Urothelium cell line (cell line): ENCODE measurements at regions not wholly inside any gene's neighbourhood (a gene's known extent, or its start where the extent isn't known, plus 50 kb on each side); places are given as distances from the start of the nearest gene placed in this dataset.

Experiments
- DNase-seq: peaks from one replicate; pipeline ENCODE4 v3.0.0; 2011; ENCODE audit warnings: low spot score, mixed read lengths
- FAIRE-seq: peaks from 2 replicates; lab custom pipeline; 2011; peaks lifted over from hg19 to GRCh38; lab: Jason Lieb, UNC

DNA sequence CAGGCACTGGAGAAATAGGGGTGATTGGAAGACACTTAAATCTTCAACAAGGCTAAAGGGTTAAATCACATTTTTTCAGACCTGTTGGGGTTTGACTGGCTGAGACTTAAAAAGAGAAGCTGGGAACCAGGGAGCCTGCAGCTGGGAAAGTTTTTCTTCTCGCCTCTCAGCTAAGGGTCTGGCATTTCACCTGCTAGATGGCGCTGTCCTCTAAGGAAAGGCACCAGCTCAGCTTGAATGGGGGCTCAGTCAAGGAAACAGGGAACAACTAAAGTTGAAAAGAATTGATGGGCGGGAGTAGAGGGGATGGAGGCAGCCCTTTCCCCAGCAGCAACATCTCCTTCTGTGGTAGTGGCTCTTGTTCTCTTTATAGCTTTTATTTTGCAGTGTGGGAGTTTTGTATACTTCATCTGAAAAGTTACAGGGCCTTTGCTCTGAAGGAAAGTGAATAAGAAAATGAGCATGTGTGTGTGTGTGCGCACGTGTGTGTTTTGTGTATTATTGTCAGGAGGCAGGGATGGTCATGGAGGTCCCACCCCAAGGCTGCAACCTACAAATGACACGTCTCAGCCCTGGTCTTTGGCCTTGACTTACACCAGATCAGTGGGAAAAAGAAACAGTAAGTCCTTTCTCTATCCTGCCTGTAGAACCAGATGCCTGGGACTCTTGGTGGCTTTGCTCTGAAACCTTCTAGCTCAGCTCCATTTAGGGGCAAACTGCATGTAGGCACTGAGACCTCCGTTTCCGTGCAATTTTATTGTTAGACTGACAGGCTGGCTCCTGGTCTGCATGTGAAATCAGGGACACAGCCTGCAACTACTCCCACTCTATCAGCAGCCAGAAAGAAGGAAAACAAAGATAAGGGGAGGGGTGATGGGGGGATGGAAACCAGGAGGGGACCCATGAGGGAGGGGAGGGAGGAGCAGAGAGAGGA, 316.2 kb upstream of the CLINT1 start:
- DNase-seq = peak; percentile 78
- no peak for FAIRE-seq

DNA sequence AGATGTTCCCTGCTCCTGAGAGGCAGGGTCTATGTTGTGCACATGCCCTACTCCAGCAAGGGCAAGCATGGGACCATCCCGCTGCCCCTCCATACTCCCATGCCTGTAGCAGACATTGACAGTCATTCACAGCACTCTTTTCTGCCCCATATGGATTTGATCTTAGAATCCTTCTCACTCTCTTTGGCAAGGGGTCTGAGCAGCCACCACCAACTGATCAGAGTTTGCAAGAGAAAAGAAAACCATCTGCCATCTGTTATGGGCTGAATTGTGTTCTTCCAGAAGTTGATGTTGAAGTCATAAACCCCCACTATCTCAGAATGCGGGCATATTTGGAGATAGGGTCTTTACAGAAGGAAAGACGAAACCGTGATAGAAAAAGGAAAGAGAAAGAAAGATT, 315.1 kb upstream of the CLINT1 start:
- FAIRE-seq = no peak

DNA sequence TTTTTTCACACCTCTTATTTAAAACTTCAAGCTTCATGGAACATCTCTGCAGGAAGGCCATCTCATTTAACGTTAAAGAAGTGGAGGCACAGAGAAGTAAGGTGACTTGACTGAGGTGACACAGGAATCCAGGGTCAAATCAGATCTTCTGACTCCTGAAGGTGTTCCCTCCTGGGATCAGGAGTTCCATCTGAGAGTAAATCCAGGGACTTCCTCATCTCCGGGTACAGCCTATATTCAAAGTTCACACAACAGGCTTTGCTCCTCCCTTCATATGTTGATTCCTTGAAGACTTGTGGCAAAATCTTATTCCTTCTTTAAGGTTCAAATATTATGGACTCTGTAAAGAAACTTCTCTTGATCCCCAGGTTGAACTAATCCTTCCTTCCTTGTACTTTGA, 313.1 kb upstream of the CLINT1 start:
- FAIRE-seq = no peak
- no peak for DNase-seq

More for the DNA sequence above, 315.1 kb upstream of the CLINT1 start:
- DNase-seq = no peak

DNA sequence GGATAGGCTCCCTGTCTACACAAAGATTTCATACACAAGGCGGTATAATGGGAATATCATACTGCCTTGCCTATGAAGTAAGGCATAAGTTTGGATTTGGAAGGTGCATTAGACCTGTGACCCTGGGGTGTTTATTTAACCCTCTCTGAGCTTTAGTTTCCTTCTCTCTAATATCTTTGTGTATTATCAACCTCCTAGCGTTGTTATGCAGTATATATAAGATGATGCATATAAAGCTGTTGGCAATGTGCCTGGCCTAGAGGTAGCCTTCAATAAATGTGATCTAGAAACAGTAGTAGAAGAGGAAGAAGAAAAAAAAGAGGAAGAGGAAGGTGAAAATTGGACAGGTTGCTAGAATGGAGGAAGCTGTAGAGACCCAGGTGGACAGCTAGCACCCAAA, 311.6 kb upstream of the CLINT1 start:
- no peak for DNase-seq
- FAIRE-seq = no peak

DNA sequence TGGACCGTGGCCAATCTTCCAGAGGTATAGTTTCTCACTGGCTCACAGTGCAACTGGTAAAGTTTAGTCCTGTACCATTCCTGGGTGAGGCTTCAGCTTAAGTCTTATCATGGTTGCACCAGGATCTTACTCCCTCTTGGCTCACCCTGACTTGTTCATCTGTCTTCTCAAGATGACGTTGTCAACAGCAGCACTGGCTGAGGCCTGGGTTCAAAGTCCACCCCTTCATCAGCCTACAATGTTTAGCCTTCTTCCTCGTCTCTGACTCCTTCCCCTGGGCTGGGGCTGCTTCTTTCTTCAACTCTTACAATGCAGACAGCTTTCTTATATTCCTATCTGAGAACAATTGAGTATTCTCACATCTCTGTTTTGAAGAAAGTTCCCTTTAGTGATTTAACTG, 311.1 kb upstream of the CLINT1 start:
- DNase-seq (no peak), FAIRE-seq (no peak)

DNA sequence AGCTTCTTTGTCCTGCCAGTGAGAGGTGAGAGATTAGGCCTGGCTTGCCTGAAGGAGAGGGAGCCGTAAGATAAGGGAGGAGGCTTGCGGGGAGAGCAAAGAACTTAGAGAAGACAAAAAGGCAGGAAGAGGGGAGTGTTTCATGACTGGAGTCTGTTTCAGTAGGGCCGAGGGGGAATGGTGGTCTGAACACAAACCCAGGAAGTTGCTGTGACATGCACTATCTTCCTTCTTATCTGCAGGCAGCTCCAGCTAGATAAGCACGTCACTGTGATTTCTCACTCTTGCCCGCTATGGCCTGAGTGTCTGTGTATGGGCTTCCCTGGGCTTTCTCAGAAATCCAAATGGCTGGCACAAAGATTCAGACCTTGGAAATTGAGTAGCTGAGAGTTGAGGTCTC, 307.5 kb upstream of the CLINT1 start:
- FAIRE-seq (no peak), DNase-seq (no peak)

DNA sequence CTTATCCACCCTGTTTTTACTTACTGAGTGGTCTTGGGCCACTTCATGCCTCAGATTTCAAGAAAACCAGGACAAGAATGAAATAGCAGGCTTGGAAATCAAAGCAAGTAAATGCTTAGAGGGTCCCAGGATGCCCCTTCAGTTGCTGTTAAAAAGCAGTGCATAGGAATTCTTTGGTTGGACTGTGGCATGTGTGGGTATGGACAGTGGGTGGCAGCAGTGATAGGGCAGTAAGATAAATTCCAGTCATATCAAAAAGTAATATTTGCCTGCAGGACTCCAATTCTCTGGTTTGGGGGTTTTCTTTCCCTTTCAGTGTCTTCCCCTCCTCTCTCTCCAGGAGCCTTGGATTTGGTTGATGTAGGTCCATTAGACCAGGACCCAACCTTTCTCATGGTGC, 306.7 kb upstream of the CLINT1 start:
- FAIRE-seq (no peak), DNase-seq (no peak)

DNA sequence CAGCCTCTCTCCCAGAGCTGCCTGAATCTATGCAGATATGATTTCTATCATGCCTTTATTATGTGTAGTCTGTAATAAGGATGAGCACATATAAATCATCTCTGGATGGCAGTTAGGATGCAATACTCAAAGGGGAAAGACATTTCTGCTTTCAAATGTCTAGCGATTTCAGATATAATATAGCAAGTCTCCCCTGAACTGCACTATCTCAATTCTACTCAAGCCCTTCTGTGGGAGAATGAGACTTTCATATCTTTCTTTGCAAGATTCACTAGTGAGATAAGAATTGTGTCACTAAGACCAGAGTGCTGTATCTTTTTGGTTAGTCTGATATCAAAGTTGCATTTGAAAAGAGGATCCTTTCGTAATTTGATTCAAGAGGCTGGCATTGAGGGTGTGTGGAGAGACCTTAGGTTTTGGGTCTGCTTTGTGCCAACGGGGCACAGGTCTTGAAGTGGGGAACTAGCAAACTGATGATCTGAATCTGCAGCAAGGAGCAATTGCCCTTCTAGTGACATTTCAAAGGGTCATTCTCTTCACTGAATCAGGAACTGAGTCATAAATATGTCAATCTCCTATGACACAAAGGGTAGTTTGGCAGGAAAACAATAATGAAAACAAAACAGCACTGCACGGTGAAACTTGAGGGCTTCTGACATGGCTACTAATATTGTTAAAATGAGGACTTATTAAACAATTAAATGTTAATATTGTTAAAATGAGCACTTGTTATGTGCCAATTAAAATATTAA, 305.5 kb upstream of the CLINT1 start:
- FAIRE-seq = no peak

DNA sequence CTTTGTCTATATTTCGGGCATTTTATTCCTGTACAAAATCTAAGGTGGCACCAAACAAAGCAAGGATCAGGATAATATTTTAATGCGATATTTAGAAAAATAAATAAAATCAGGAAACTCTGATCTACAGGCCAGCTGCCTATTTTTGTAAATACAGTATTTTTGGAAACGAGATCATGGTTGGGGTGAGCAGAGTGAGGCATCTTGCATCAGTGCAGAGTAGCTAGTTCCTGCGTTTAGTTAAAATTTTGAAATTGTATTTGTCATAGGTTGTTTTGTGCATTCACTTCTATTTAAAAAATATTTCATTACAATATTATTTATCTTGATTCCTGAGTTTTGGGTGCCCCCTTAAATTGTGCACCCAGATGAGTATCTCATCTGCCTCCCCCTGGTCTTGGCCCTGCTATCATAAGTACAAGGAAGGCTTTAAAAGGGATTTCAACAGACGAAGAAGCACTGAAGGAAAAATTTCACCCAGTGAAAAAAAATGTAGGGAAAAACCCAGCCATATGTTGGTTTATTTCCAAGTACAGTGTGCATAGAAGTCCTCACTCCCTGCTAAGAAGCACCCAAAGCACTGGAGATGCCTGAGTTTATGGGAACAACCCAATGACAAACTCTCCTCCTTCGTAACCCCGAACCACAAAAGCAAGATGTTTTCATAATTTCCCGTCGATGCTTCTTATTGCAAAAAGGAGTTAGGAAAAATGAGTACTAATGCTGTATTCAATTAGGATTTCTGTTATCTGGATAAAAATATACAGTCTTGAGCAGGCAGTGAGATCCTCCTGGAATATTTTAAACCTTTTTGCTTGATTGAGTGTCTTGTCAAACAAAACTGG, 304.7 kb upstream of the CLINT1 start:
- FAIRE-seq (no peak), DNase-seq (no peak)

More for the DNA sequence above, 305.5 kb upstream of the CLINT1 start:
- DNase-seq = no peak

DNA sequence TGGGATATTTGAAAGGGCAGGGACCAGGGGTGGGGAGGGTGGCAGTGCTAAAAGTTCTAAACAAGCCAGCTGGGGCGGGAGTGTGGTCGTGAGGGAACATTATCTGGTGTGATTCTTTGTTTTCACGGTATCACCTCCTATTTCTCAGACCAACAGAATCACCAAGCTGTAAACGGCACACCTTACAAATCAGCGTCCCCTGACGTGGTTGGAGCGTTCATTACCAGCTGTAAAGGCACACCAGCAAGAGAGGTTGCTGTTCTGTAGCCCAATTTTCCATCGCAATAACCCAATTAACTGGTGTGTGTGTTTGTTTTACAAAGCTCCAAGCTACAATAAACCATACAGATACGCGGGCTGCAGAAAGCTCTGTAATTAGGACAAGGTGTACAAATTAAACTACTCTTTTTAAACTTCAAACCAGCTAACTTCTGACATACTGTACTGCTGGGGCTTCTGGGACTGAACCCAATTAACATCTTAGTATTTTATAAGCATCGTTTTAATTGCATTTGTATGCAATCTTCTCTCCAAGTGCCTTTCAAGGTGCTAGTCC, 303.6 kb upstream of the CLINT1 start:
- FAIRE-seq (no peak), DNase-seq (no peak)

DNA sequence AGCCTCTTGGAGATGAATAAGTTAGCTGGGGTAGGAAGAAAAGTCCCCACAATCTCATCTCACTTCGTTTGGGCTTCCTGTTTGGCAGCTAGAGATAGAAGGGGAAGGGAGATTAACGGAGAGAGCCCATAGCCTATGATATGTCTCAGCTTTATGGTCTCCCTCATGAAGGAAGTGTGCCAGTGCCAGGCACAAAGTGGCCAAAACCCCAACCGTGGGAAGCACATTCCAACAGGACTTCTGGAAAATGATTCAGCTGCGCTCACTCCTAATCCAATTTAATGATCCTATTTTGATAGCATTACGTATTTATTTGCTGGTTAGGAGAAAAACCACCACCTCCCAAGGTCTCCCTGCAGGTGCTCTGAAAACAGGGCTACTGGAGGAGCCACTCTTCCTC, 303.1 kb upstream of the CLINT1 start:
- DNase-seq = no peak
- FAIRE-seq = no peak

DNA sequence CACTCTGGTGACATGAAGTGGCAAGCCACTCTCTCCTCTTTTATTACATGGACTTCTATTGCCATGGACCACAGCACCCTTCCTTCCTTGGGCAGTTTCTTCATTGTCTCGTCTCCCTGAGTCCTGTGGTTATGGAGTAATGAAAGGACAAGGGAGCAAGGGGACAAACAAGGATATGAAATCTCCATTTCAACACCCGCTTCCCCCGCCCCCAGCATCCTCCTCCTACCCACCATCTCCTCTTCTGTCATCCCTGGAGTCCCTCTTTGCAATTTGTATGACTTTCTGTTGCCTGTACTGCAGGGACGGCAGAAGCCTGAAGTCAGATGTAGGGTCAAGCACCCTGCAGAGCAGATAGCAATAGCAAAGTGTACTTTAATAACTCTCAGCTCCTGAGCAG, 300.7 kb upstream of the CLINT1 start:
- DNase-seq (no peak), FAIRE-seq (no peak)

DNA sequence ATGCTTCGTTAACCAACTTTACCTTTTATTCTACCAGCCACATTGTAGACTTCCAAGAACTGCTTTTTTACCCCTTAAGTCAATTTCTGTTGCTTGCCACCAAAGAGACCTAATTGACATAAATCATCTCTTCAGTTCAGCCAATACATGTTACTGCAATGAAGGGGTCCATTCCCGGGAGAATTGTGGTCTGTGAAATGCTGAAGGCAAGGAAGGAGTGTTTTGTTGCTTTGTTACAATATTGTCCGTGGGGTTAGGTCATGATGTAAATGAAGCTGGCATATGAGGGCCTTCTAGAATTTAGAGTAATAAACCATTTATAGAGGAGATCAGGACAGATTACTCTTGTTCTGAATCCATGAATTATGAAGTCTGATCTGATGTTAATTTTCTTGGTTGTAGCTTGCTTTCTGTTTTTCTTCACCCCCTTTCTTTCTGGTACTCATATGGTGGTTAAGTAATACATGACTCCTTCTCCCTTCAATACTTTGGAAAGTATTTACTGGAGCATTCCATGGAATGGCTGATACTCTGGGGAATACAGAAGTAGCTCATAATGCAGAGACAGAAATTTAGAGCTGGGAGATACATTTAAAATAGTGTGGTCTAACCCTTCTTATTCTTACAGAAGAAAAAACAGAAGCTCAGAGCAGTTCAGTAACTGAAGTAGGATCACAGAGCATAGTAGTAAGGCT, 297.0 kb upstream of the CLINT1 start:
- no peak for FAIRE-seq
- DNase-seq = no peak

DNA sequence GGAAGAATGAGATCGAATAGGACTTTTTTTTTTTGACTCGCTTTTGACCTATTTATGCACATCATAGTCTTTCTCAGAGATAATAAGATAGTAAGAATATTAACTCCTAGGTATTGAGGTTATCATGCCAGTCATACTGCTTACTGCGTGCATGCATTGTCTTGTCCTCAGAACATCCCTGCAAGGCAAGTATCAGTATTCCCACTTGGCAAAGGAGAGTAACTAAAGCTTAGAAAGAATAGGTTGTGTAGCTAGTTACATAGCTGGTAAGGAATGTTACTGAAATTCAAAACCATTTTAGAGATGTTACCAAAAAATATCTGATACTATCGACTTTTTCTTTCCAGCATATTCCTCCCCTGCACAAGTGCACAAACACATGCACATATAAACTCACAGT, 296.1 kb upstream of the CLINT1 start:
- FAIRE-seq = no peak

DNA sequence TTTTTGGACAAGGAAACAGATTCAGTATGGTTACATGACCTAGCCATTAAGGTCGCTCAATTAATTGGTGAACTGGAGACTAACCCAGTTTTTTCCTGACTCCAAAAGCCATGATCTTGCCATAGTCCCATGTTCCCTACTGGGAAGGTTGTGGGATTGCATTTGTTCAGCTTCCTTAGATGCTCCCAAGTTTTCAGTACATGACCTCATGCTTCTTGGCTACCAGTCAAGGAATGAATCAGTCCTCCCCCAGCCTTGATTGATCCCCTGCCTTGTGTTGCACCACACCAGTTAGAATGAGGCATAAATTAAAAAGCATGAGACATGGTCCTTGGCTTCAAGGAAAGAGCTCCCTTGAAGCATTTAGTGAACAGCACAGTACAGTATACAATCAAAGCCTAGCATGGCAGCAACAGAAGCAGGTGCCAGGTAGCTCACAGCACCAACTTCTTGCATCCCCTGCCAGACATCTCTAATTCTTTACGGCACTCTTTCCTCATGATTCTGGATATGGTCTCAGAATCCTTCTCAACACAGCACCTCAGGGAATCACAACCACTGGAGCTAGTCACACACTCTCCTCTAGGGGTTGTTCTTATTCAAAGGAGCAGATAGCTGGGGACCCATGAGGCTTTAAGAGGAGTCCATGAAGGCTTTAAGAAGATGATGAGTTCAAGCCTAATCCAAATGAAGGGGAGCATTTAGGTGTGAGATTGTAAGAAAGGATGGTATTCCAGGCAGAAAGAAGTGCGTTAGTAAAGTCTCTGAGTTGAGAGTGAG, 295.5 kb upstream of the CLINT1 start:
- DNase-seq = peak; percentile 80

More for the DNA sequence above, 296.1 kb upstream of the CLINT1 start:
- no peak for DNase-seq

DNA sequence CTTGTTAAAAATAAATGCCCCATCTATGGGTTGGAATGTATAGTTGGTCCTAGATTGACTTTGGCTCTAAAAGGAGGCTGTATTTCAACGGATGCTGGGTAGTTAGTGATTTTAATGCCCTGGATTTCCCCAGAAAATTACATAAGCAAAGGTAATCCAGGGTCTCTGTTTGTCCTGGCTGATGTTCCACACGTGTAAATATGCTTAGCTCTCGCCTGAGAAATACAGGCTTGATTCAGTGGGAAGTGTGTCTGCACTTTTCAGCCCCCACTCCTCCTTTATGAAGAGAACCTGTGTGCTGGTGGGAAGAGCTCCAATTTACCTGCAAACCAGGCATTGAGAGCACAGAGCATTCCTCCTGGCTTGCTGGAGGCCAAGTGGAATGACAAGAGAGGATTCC, 294.6 kb upstream of the CLINT1 start:
- FAIRE-seq = no peak
- DNase-seq = no peak

More for the DNA sequence above, 295.5 kb upstream of the CLINT1 start:
- no peak for FAIRE-seq

DNA sequence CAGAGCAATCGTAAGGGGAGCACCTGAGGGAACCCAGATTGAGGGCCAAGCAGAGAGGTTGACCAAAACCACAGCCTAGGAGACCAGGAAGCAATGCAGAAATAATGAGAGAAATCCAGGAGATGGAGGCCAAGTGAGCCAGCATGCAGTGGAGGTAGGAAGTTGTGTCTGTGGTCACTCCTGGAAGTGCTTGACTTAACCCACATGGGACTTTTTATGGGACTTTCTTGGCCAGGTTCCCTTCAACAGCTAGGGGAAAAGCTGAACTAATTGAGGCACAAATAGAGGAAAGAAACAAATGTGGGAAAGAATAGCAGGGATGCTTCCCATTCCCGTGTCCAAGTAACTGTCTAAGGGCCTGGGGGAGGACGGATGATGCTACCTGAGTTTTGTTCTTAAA, 293.2 kb upstream of the CLINT1 start:
- FAIRE-seq (no peak), DNase-seq (no peak)

DNA sequence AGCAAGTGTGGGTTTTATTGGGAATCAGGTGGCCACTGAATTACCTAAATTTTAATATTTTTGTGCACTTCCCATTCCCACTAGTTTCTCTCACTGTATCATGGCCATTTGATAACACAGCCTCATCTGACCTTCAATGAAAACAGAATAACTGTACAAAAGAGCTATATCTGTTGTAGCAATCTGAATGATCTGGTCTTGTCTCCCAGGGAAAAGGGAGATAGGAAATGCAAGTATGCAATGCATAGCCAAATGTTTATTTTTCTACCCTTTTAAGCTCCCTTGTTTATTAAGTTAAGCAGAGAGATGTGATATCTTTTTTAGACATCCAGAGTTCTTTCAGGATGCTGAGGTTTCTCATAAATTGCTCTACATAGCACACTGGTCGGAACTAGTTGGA, 288.3 kb upstream of the CLINT1 start:
- DNase-seq = no peak
- no peak for FAIRE-seq

DNA sequence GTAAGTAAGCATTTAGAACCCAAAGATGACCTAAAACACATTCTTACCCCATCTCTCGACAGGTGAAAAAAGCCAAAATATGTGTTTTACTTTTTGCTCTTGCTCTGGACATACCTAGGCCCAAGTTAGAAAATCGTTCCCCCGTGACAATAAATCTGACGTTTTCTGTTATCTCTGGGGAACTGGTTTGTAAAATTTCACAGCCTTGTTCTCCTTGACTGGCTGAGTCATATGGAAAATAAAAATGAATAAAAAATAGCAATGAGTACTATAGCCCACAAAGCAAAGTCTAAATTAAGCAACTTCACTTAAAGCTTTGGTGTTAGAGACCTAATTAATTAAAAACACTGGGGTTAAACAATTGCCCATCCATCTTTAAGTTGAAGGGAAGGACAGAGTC, 286.9 kb upstream of the CLINT1 start:
- no peak for FAIRE-seq
- DNase-seq = no peak
